Lower leg skin (tissue), 4 donors: ENCODE measurements at regions not wholly inside any gene's neighbourhood (a gene's known extent, or its start where the extent isn't known, plus 50 kb on each side); places are given as distances from the start of the nearest gene placed in this dataset.
"Not testable (repeated sequence)": the region's sequence is repeated elsewhere in the genome, so short reads cannot be mapped to it uniquely, and the experiment has no call there.

ENCODE experiments used
- DNase-seq, 2 donors: peaks; one replicate each; pipeline ENCODE4 v3.0.0-alpha.2; 2019; ENCODE audit warnings: low spot score in 2 of 2
- H3K4me3 ChIP-seq: fragments of 200-600 bp; sonication (generic); 2 replicates; pipeline ENCODE4 v1.5.1; 2017; ENCODE audit warnings: mild to moderate bottlenecking, low read depth; ENCODE audit not compliant: poor library complexity, severe bottlenecking
- POLR2A ChIP-seq, 2 donors: fragments of 450-650 bp; IDR thresholded peaks; one replicate each; pipeline ENCODE4 v1.6.1; 2016 to 2017; ENCODE audit warnings: antibody characterized with exemption in 2 of 2, mild to moderate bottlenecking in 1 of 2, moderate library complexity in 1 of 2
- WGBS, 2 donors: methylation state at CpG; one replicate each; pipeline ENCODE4 v1.1.5; 2018; 5-methylcytosine and 5-hydroxymethylcytosine counted together
- intact Hi-C: fragments of 100-400 bp; cut with DNase I; formaldehyde crosslinking; loops from one replicate; pipeline ENCODE4 v1.15.0; 2023; ENCODE audit warnings: low total_unique reads
- TF ChIP-seq, protein P1 (sequence below), 3 donors: fragments of 450-650 bp; IDR thresholded peaks; one replicate each; pipeline ENCODE4 v1.5.1; 2016; ENCODE audit warnings: antibody characterized with exemption in 3 of 3, mild to moderate bottlenecking in 3 of 3, moderate library complexity in 2 of 3

GRCh38 chr15:87741350-87741749, 515.2 kb downstream of the NTRK3 start:
- intact Hi-C loops = no loop called here
- DNase-seq = no peak
- 79 to 91% methylated on average over 3 of the region's 3 CpGs for WGBS, 2 donors
- TF ChIP-seq, protein P1, sequence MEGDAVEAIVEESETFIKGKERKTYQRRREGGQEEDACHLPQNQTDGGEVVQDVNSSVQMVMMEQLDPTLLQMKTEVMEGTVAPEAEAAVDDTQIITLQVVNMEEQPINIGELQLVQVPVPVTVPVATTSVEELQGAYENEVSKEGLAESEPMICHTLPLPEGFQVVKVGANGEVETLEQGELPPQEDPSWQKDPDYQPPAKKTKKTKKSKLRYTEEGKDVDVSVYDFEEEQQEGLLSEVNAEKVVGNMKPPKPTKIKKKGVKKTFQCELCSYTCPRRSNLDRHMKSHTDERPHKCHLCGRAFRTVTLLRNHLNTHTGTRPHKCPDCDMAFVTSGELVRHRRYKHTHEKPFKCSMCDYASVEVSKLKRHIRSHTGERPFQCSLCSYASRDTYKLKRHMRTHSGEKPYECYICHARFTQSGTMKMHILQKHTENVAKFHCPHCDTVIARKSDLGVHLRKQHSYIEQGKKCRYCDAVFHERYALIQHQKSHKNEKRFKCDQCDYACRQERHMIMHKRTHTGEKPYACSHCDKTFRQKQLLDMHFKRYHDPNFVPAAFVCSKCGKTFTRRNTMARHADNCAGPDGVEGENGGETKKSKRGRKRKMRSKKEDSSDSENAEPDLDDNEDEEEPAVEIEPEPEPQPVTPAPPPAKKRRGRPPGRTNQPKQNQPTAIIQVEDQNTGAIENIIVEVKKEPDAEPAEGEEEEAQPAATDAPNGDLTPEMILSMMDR (IDR thresholded peaks at IDR 0.05) = no peak
- TF ChIP-seq POLR2A (IDR thresholded peaks at IDR 0.05) = no peak
- no peak overlapping the region for H3K4me3 ChIP-seq

GRCh38 chr15:87740655-87741344, 515.7 kb downstream of the NTRK3 start:
- H3K4me3 ChIP-seq = no peak overlapping the region
- TF ChIP-seq, protein P1 (IDR thresholded peaks at IDR 0.05) = no peak
- no peak for TF ChIP-seq POLR2A (IDR thresholded peaks at IDR 0.05)
- intact Hi-C loops = no loop called here
- WGBS, 2 donors = 78 to 84% methylated on average over 5 of the region's 5 CpGs
- no peak for DNase-seq

GRCh38 chr15:87739866-87740265, 516.7 kb downstream of the NTRK3 start:
- no peak for TF ChIP-seq POLR2A (IDR thresholded peaks at IDR 0.05)
- TF ChIP-seq, protein P1 (IDR thresholded peaks at IDR 0.05) = no peak
- intact Hi-C loops = no loop called here
- 78% methylated on average over 2 of the region's 2 CpGs for WGBS, 2 donors
- no peak for DNase-seq
- H3K4me3 ChIP-seq = no peak overlapping the region

DNA sequence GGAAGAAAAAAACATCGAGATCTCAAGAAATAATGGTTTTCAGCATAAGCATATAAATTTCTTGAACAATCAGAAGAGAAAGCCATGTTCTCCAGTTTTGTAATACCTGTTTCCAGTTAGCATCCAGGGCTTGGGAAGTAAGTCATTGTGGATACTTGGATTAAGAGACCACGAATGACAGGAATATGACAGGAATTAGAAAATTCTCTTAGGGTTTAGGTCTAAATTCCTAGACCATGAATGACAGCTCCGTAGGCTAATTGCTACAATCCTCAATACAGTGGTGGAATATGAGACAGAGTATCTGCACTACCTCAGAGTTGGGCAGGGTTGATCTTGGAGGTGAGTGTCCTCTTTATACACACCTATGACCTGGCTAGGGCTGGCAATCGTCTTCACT, 517.5 kb downstream of the NTRK3 start:
- no peak for DNase-seq
- intact Hi-C loops = no loop called here
- H3K4me3 ChIP-seq = no peak overlapping the region
- 64 to 92% methylated on average over 4 of the region's 4 CpGs for WGBS, 2 donors
- TF ChIP-seq POLR2A (IDR thresholded peaks at IDR 0.05) = no peak
- TF ChIP-seq, protein P1 (IDR thresholded peaks at IDR 0.05) = no peak

DNA sequence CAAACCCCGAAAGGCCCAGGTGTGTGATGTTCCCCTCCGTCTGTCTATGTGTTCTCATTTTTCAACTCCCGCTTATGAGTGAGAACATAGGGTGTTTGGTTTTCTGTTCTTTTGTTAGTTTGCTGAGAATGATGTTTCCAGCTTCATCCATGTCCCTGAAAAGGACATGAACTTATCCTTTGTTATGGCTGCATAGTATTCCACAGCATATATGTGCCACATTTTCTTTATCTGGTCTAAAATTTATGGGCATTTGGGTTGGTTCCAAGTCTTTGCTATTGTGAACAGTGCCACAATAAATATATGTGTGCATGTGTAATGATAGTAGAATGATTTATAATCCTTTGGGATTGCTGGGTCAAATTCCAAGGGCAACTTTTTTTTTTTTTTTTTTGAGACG, 519.1 kb downstream of the NTRK3 start:
- H3K4me3 ChIP-seq, intact Hi-C loops, DNase-seq: not testable (repeated sequence)
- 95 to 96% methylated on average over 4 of the region's 4 CpGs for WGBS, 2 donors

- WGBS, 2 donors = 81 to 83% methylated on average over 4 of the region's 4 CpGs
Measured at GRCh38 chr15:87736891-87737389, 519.6 kb downstream of the NTRK3 start.

More at GRCh38 chr15:87736891-87737389, 519.6 kb downstream of the NTRK3 start:
- no peak for DNase-seq
- intact Hi-C loops = no loop called here
- no peak overlapping the region for H3K4me3 ChIP-seq
- TF ChIP-seq, protein P1 (IDR thresholded peaks at IDR 0.05) = no peak
- no peak for TF ChIP-seq POLR2A (IDR thresholded peaks at IDR 0.05)
